ENCODE measurements at regions not wholly inside any gene's neighbourhood (a gene's known extent, or its start where the extent isn't known, plus 50 kb on each side); places are given as distances from the start of the nearest gene placed in this dataset.

DNA sequence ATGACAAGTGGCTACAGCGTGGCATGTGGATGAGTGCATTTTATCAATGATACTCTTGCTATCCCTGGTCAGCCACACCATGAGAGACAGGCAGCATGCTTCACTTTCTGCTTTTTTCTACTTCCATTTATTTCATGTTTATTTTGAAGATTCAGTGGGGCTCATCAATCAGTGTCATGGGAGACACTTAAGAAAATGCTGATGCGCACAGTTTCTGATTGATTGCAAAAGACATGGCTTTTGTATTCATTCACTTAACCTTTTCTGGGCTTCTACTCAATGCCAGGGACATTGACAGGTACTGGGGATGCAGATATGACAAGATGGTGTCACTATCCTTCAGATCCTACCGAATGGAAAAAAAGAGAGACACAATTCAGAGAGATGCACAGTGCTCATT, 50.9 kb upstream of the CFAP161 start:
- 95 to 98% methylated on average over 3 of the region's 3 CpGs for WGBS, 2 donors
- ATAC-seq, result no peak
- Histone ChIP-seq H3K4me1 (peaks cover 0 to 18% (median 0%) of the 10 kb centered on the region in 9 donors), H3K9me3 (no peaks in the 10 kb centered on the region), H3K36me3 (no peaks in the 10 kb centered on the region), H3K27me3 (no peaks in the 10 kb centered on the region), H3K4me3 (no peak overlapping the region), H3K27ac (no peak overlapping the region)
- TF ChIP-seq, protein P1, sequence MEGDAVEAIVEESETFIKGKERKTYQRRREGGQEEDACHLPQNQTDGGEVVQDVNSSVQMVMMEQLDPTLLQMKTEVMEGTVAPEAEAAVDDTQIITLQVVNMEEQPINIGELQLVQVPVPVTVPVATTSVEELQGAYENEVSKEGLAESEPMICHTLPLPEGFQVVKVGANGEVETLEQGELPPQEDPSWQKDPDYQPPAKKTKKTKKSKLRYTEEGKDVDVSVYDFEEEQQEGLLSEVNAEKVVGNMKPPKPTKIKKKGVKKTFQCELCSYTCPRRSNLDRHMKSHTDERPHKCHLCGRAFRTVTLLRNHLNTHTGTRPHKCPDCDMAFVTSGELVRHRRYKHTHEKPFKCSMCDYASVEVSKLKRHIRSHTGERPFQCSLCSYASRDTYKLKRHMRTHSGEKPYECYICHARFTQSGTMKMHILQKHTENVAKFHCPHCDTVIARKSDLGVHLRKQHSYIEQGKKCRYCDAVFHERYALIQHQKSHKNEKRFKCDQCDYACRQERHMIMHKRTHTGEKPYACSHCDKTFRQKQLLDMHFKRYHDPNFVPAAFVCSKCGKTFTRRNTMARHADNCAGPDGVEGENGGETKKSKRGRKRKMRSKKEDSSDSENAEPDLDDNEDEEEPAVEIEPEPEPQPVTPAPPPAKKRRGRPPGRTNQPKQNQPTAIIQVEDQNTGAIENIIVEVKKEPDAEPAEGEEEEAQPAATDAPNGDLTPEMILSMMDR (IDR thresholded peaks at IDR 0.05), result no peak
- intact Hi-C loops (cut with DNase I), result no loop called here
- DNase-seq, result no peak
